ENCODE measurements at regions not wholly inside any gene's neighbourhood (a gene's known extent, or its start where the extent isn't known, plus 50 kb on each side); places are given as distances from the start of the nearest gene placed in this dataset.

- H3K4me3 ChIP-seq (ENCODE audit: low read depth, low read length), result no peak overlapping the region
- TF ChIP-seq CTCF (IDR thresholded peaks at IDR 0.05; ENCODE audit: low read depth, low read length), result no peak
- in situ Hi-C loops (cut with HindIII; ENCODE audit: low sequenced_read_pairs), result no loop called here
- peak; percentile 16 for DNase-seq (ENCODE audit: low read depth, low spot score)
Observed at GRCh38 chr12:25864306-25865276, 93.9 kb upstream of the RASSF8 start.

GRCh38 chr12:25866586-25867378 is 91.7 kb upstream of the RASSF8 start:
- no peak for DNase-seq (ENCODE audit: low read depth, low spot score)
- TF ChIP-seq CTCF (IDR thresholded peaks at IDR 0.05; ENCODE audit: low read depth, low read length), result no peak
- in situ Hi-C loops (cut with HindIII; ENCODE audit: low sequenced_read_pairs), result no loop called here
- no peak overlapping the region for H3K4me3 ChIP-seq (ENCODE audit: low read depth, low read length)

GRCh38 chr12:25868193-25868592 is 90.3 kb upstream of the RASSF8 start:
- TF ChIP-seq CTCF (IDR thresholded peaks at IDR 0.05; ENCODE audit: low read depth, low read length), result no peak
- DNase-seq (ENCODE audit: low read depth, low spot score), result no peak
- H3K4me3 ChIP-seq (ENCODE audit: low read depth, low read length), result no peak overlapping the region
- in situ Hi-C loops (cut with HindIII; ENCODE audit: low sequenced_read_pairs), result no loop called here

GRCh38 chr12:25872137-25872536 is 86.3 kb upstream of the RASSF8 start:
- in situ Hi-C loops (cut with HindIII; ENCODE audit: low sequenced_read_pairs), result no loop called here
- no peak for DNase-seq (ENCODE audit: low read depth, low spot score)
- TF ChIP-seq CTCF (IDR thresholded peaks at IDR 0.05; ENCODE audit: low read depth, low read length), result no peak
- no peak overlapping the region for H3K4me3 ChIP-seq (ENCODE audit: low read depth, low read length)

GRCh38 chr12:25875661-25876060 is 82.8 kb upstream of the RASSF8 start:
- no peak for TF ChIP-seq CTCF (IDR thresholded peaks at IDR 0.05; ENCODE audit: low read depth, low read length)
- H3K4me3 ChIP-seq (ENCODE audit: low read depth, low read length), result no peak overlapping the region
- no peak for DNase-seq (ENCODE audit: low read depth, low spot score)
- in situ Hi-C loops (cut with HindIII; ENCODE audit: low sequenced_read_pairs), result no loop called here

DNA sequence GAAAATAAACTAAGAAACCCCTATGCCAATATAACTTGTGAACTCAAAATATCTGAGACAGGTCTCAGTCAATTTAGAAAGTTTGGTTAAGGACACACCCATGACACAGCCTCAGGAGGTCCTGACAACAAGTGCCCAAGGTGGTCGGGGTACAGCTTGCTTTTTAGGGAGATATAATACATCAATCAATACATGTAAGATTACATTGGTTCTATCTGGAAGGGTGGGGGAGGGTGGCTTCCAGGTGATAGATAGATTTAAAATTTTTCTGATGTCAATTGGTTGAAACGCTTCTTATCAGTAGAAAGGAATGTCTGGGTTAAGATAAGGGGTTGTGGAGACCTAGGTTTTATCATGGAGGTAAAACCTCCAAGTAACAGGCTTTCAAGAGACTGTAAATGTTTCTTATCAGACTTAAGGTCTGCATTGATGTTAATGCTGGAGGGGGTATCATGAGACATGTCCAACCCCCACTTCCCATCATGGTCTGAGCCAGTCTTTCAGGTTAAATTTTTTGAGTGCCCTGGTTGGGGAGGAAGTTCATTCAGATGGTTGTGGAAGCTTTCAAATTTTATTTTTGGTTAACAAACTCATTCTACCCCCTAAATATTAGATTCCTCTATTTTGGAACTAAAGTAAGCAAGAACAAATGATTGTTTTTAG is 82.0 kb upstream of the RASSF8 start:
- in situ Hi-C loops (cut with HindIII; ENCODE audit: low sequenced_read_pairs), result no loop called here
- DNase-seq (ENCODE audit: low read depth, low spot score), result no peak
- TF ChIP-seq CTCF (IDR thresholded peaks at IDR 0.05; ENCODE audit: low read depth, low read length), result no peak
- H3K4me3 ChIP-seq (ENCODE audit: low read depth, low read length), result no peak overlapping the region
